ENCODE measurements at regions not wholly inside any gene's neighbourhood (a gene's known extent, or its start where the extent isn't known, plus 50 kb on each side); places are given as distances from the start of the nearest gene placed in this dataset.

- TF ChIP-seq, protein P1, sequence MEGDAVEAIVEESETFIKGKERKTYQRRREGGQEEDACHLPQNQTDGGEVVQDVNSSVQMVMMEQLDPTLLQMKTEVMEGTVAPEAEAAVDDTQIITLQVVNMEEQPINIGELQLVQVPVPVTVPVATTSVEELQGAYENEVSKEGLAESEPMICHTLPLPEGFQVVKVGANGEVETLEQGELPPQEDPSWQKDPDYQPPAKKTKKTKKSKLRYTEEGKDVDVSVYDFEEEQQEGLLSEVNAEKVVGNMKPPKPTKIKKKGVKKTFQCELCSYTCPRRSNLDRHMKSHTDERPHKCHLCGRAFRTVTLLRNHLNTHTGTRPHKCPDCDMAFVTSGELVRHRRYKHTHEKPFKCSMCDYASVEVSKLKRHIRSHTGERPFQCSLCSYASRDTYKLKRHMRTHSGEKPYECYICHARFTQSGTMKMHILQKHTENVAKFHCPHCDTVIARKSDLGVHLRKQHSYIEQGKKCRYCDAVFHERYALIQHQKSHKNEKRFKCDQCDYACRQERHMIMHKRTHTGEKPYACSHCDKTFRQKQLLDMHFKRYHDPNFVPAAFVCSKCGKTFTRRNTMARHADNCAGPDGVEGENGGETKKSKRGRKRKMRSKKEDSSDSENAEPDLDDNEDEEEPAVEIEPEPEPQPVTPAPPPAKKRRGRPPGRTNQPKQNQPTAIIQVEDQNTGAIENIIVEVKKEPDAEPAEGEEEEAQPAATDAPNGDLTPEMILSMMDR (IDR thresholded peaks at IDR 0.05): no peak
- TF ChIP-seq POLR2AphosphoS5 (IDR thresholded peaks at IDR 0.05): no peak
- TF ChIP-seq POLR2A (IDR thresholded peaks at IDR 0.05; ENCODE audit: low read depth): no peak
- no peak for TF ChIP-seq EP300 (IDR thresholded peaks at IDR 0.05)
- DNase-seq (ENCODE audit: extremely low spot score): no peak
- Histone ChIP-seq H3K4me1 (no peaks in the 10 kb centered on the region), H3K9me3 (no peaks in the 10 kb centered on the region), H3K27me3 (no peaks in the 10 kb centered on the region), H3K36me3 (no peaks in the 10 kb centered on the region), H3K4me3 (no peak overlapping the region), H3K27ac (replicated peaks in 1 of 4) (no peak overlapping the region)
- WGBS: 33% methylated on average over 2 of the region's 2 CpGs
- intact Hi-C loops (cut with DNase I): no loop called here
Measured at GRCh38 chr10:107576746-107577145, 412.2 kb upstream of the SORCS1 start.

- Histone ChIP-seq H3K27me3 (no peaks in the 10 kb centered on the region), H3K9me3 (peaks cover 0 to 7% (median 2%) of the 10 kb centered on the region in 4 donors), H3K4me1 (no peaks in the 10 kb centered on the region), H3K27ac (replicated peaks in 1 of 4) (no peak overlapping the region), H3K36me3 (no peaks in the 10 kb centered on the region), H3K4me3 (no peak overlapping the region)
- DNase-seq (ENCODE audit: extremely low spot score): no peak
- intact Hi-C loops (cut with DNase I): no loop called here
- TF ChIP-seq POLR2A (IDR thresholded peaks at IDR 0.05; ENCODE audit: low read depth) (no peak), POLR2AphosphoS5 (IDR thresholded peaks at IDR 0.05) (no peak), EP300 (IDR thresholded peaks at IDR 0.05) (no peak)
- TF ChIP-seq, protein P1 (IDR thresholded peaks at IDR 0.05): no peak
Measured at GRCh38 chr10:107565014-107565413, 400.5 kb upstream of the SORCS1 start.

DNA sequence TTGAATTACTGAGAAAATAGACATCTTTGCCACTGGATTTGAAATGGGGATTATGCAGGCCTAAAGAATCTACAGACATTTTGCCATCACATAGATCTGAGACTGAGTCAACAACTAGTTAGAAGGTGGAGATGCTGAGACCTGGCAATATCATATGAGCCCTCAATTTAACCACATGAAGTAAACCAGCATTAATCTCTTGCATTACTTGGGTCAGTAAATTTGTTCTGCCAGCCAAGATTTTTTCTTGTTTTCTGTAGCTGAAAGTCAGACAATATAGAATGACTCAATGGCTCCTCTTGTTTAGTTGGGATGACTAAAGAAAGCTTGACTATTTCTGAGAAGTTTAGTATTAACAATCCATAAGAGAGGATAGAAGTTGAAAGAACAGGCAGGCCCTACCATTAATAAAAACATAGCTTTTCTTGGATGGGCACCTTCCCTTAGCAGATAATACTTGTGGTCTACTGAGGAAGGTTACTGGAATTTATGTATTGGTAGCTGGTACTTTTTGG, 396.7 kb upstream of the SORCS1 start:
- DNase-seq (ENCODE audit: extremely low spot score): no peak
- Histone ChIP-seq H3K9me3 (peaks cover 0 to 7% (median 0%) of the 10 kb centered on the region in 4 donors), H3K27me3 (no peaks in the 10 kb centered on the region), H3K4me1 (no peaks in the 10 kb centered on the region), H3K36me3 (no peaks in the 10 kb centered on the region), H3K27ac (replicated peaks in 1 of 4) (no peak overlapping the region), H3K4me3 (no peak overlapping the region)
- TF ChIP-seq POLR2A (IDR thresholded peaks at IDR 0.05; ENCODE audit: low read depth) (no peak), EP300 (IDR thresholded peaks at IDR 0.05) (no peak), POLR2AphosphoS5 (IDR thresholded peaks at IDR 0.05) (no peak)
- TF ChIP-seq, protein P1 (IDR thresholded peaks at IDR 0.05): no peak
- intact Hi-C loops (cut with DNase I): no loop called here

- 77% methylated on average over 4 of the region's 4 CpGs for WGBS
- Histone ChIP-seq H3K4me1 (peaks cover 0 to 4% (median 0%) of the 10 kb centered on the region in 4 donors), H3K27ac (replicated peaks in 1 of 4) (no peak overlapping the region)
Measured at GRCh38 chr10:107557916-107558315, 393.4 kb upstream of the SORCS1 start.

More at GRCh38 chr10:107557916-107558315, 393.4 kb upstream of the SORCS1 start:
- Histone ChIP-seq H3K27me3 (no peaks in the 10 kb centered on the region), H3K36me3 (no peaks in the 10 kb centered on the region), H3K9me3 (no peaks in the 10 kb centered on the region), H3K4me3 (no peak overlapping the region)
- intact Hi-C loops (cut with DNase I): no loop called here
- no peak for DNase-seq (ENCODE audit: extremely low spot score)
- TF ChIP-seq EP300 (IDR thresholded peaks at IDR 0.05) (no peak), POLR2A (IDR thresholded peaks at IDR 0.05; ENCODE audit: low read depth) (no peak), POLR2AphosphoS5 (IDR thresholded peaks at IDR 0.05) (no peak)
- TF ChIP-seq, protein P1 (IDR thresholded peaks at IDR 0.05): no peak
